Caco-2 (cell line): ENCODE measurements at regions not wholly inside any gene's neighbourhood (a gene's known extent, or its start where the extent isn't known, plus 50 kb on each side); places are given as distances from the start of the nearest gene placed in this dataset.

Source experiments
- BruUV-seq: library from RNA; stranded (reverse); fragments of 400-500 nt; replicated peaks from 2 replicates; lab custom pipeline; 2021; lab: Mats Ljungman, UMichigan
- CTCF ChIA-PET: fragments of 300-600 bp; sonication (Branson Sonifier 250); formaldehyde crosslinking; loops from one replicate; lab custom pipeline; 2022; ENCODE audit warnings: antibody characterized with exemption; lab: Charles Lee
- POLR2A ChIA-PET: fragments of 300-600 bp; sonication (Branson Sonifier 250); formaldehyde crosslinking; loops from one replicate; lab custom pipeline; 2022; ENCODE audit warnings: antibody characterized with exemption; lab: Charles Lee
- DNase-seq, 2 experiments: peaks; one replicate each; pipeline versions ENCODE4 v3.0.0 to v3.0.0-alpha.2; 2020 to 2022
- H3K27me3 ChIP-seq: replicated peaks from 2 replicates; pipeline ENCODE4 v1.6.0; 2011; ENCODE audit warnings: low read length; ENCODE audit not compliant: control insufficient read depth, insufficient read depth
- H3K36me3 ChIP-seq: 2 replicates; pipeline ENCODE4 v1.5.1; 2011; ENCODE audit warnings: low read length; ENCODE audit not compliant: control insufficient read depth, insufficient read depth
- H3K4me1 ChIP-seq: fragments of 250-450 bp; sonication (Bioruptor Pico); 2 replicates; pipeline ENCODE4 v1.5.1; 2020; ENCODE audit warnings: mild to moderate bottlenecking
- H3K4me3 ChIP-seq: 2 replicates; pipeline ENCODE4 v1.5.1; 2011; ENCODE audit warnings: low read depth, mild to moderate bottlenecking, control low read depth, low read length
- H3K9me3 ChIP-seq: fragments of 250-450 bp; sonication (Bioruptor Pico); 2 replicates; pipeline ENCODE4 v1.5.1; 2020; ENCODE audit warnings: mild to moderate bottlenecking, moderate library complexity
- H3K27ac Mint-ChIP-seq: one replicate; pipeline ENCODE4 v1.8.0; 2022; ENCODE audit warnings: mixed read lengths; ENCODE audit not compliant: unreplicated experiment
- H3K27me3 Mint-ChIP-seq: one replicate; pipeline ENCODE4 v1.8.0; 2022; ENCODE audit warnings: mixed read lengths; ENCODE audit not compliant: insufficient read depth, unreplicated experiment
- H3K36me3 Mint-ChIP-seq: one replicate; pipeline ENCODE4 v1.8.0; 2022; ENCODE audit warnings: mild to moderate bottlenecking, mixed read lengths; ENCODE audit not compliant: insufficient read depth, unreplicated experiment
- H3K4me1 Mint-ChIP-seq: one replicate; pipeline ENCODE4 v1.8.0; 2022; ENCODE audit warnings: low read depth, mixed read lengths; ENCODE audit not compliant: unreplicated experiment
- H3K4me3 Mint-ChIP-seq: one replicate; pipeline ENCODE4 v1.8.0; 2022; ENCODE audit warnings: mild to moderate bottlenecking, moderate library complexity, mixed read lengths; ENCODE audit not compliant: unreplicated experiment
- H3K9me3 Mint-ChIP-seq: one replicate; pipeline ENCODE4 v1.8.0; 2022; ENCODE audit warnings: mixed read lengths; ENCODE audit not compliant: unreplicated experiment
- intact Hi-C: fragments of 100-400 bp; cut with micrococcal nuclease; formaldehyde crosslinking; loops from one replicate; pipeline ENCODE4 v1.10.0; 2022; ENCODE audit not compliant: unreplicated experiment
- TF ChIP-seq, protein P1 (sequence below), 2 experiments: fragments of 200-600 bp in 1 of 2; IDR thresholded peaks; 1 replicate in 1 of 2; 2 replicates in 1 of 2; pipeline versions ENCODE4 v1.5.1 to v1.8.0; 2011 to 2022; ENCODE audit warnings: antibody characterized with exemption in 1 of 2, control low read depth in 1 of 2, inconsistent platforms in 1 of 2, low read depth in 1 of 2, low read length in 1 of 2, mild to moderate bottlenecking in 1 of 2, moderate library complexity in 1 of 2; ENCODE audit not compliant: insufficient read depth in 1 of 2, severe bottlenecking in 1 of 2, unreplicated experiment in 1 of 2

DNA sequence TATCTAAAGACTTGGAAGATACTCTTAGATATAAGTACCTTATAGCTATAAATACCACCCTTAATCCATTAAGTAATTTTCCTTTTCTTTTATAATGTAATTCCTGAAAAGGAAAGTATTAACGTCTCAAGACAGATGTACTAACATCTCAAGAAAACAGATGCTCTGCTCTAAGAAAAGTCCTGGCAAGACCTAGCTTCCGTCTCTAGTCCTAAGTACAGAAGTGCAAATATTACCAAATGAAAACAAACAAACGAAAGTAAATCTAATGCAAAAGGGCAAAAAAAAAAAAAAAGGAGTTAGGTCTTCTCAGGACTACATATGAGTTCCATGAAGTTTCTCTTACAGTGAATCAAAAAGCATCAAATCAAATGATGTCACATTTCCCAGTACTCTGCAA is 106.8 kb upstream of the PDE10A start:
- H3K36me3 Mint-ChIP-seq: no peaks in the 10 kb centered on the region
- no peaks in the 10 kb centered on the region for H3K9me3 Mint-ChIP-seq
- H3K27ac Mint-ChIP-seq: no peak overlapping the region
- TF ChIP-seq, protein P1, sequence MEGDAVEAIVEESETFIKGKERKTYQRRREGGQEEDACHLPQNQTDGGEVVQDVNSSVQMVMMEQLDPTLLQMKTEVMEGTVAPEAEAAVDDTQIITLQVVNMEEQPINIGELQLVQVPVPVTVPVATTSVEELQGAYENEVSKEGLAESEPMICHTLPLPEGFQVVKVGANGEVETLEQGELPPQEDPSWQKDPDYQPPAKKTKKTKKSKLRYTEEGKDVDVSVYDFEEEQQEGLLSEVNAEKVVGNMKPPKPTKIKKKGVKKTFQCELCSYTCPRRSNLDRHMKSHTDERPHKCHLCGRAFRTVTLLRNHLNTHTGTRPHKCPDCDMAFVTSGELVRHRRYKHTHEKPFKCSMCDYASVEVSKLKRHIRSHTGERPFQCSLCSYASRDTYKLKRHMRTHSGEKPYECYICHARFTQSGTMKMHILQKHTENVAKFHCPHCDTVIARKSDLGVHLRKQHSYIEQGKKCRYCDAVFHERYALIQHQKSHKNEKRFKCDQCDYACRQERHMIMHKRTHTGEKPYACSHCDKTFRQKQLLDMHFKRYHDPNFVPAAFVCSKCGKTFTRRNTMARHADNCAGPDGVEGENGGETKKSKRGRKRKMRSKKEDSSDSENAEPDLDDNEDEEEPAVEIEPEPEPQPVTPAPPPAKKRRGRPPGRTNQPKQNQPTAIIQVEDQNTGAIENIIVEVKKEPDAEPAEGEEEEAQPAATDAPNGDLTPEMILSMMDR (IDR thresholded peaks at IDR 0.05; ENCODE audit: insufficient read depth in 1 of 2, low read depth in 1 of 2, low read length in 1 of 2, severe bottlenecking in 1 of 2, unreplicated experiment in 1 of 2): no peak
- intact Hi-C loops: no loop called here
- no peak overlapping the region for H3K4me3 ChIP-seq
- H3K27me3 ChIP-seq: no peaks in the 10 kb centered on the region
- H3K4me1 Mint-ChIP-seq: no peaks in the 10 kb centered on the region
- H3K27me3 Mint-ChIP-seq: peaks cover 5% of the 10 kb centered on the region
- no peak for DNase-seq
- H3K36me3 ChIP-seq: no peaks in the 10 kb centered on the region
- H3K9me3 ChIP-seq: no peaks in the 10 kb centered on the region
- H3K4me3 Mint-ChIP-seq: no peak overlapping the region
- no peaks in the 10 kb centered on the region for H3K4me1 ChIP-seq
- ChIA-PET POLR2A (no interaction called here), CTCF (no interaction called here)
- BruUV-seq: no TSS peak

DNA sequence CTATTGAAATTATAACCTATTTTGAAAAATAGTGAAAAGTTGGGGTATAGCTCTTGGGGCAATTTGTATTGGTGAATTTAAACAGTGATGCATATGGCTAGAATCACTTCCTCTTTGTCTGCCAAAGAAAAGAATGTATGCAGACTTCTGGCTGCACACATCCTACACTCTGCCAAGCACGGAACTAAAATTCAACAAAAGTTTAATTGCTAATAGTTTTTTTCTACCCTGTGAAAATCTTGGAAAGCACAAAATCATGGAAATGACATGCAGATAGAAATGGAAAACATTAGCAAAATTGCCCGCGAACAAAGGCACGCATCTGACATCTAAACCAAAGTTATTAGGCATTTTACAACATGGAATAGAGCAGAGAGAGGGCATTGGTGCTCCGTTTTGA is 106.4 kb upstream of the PDE10A start:
- TF ChIP-seq, protein P1 (IDR thresholded peaks at IDR 0.05; ENCODE audit: insufficient read depth in 1 of 2, low read depth in 1 of 2, low read length in 1 of 2, severe bottlenecking in 1 of 2, unreplicated experiment in 1 of 2): no peak
- ChIA-PET POLR2A (no interaction called here), CTCF (no interaction called here)
- Histone ChIP-seq H3K36me3 (no peaks in the 10 kb centered on the region), H3K27me3 (no peaks in the 10 kb centered on the region), H3K4me3 (no peak overlapping the region), H3K9me3 (no peaks in the 10 kb centered on the region), H3K4me1 (no peaks in the 10 kb centered on the region)
- peaks cover 3% of the 10 kb centered on the region for H3K27me3 Mint-ChIP-seq
- DNase-seq: no peak
- no peaks in the 10 kb centered on the region for H3K9me3 Mint-ChIP-seq
- no TSS peak for BruUV-seq
- H3K36me3 Mint-ChIP-seq: no peaks in the 10 kb centered on the region
- H3K4me3 Mint-ChIP-seq: no peak overlapping the region
- intact Hi-C loops: no loop called here
- H3K27ac Mint-ChIP-seq: no peak overlapping the region
- H3K4me1 Mint-ChIP-seq: no peaks in the 10 kb centered on the region

DNA sequence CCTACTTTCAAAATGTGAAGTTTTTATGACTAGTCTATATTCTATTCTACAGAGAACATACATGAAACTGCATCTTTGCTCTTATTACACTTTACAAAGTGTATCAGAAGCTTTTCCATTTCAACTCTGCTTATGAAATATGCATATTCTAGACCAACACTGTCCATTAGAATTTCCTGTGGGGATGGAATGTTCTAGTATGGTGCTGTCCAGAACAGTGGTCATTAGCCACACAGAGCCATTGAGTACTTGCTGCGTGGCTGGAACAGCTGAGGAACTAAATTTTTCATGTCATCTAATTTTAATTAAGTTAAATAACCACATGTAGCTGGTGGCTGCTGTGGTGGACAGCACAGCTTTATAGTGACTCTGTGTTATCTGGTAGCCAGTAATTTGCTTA is 105.9 kb upstream of the PDE10A start:
- TF ChIP-seq, protein P1 (IDR thresholded peaks at IDR 0.05; ENCODE audit: insufficient read depth in 1 of 2, low read depth in 1 of 2, low read length in 1 of 2, severe bottlenecking in 1 of 2, unreplicated experiment in 1 of 2): no peak
- Histone ChIP-seq H3K27me3 (no peaks in the 10 kb centered on the region), H3K4me1 (no peaks in the 10 kb centered on the region), H3K4me3 (no peak overlapping the region), H3K36me3 (no peaks in the 10 kb centered on the region), H3K9me3 (no peaks in the 10 kb centered on the region)
- no peaks in the 10 kb centered on the region for H3K9me3 Mint-ChIP-seq
- POLR2A ChIA-PET: no interaction called here
- intact Hi-C loops: no loop called here
- no peak overlapping the region for H3K4me3 Mint-ChIP-seq
- H3K4me1 Mint-ChIP-seq: no peaks in the 10 kb centered on the region
- CTCF ChIA-PET: no interaction called here
- no peaks in the 10 kb centered on the region for H3K36me3 Mint-ChIP-seq
- DNase-seq: no peak
- H3K27me3 Mint-ChIP-seq: peaks cover 3% of the 10 kb centered on the region
- no peak overlapping the region for H3K27ac Mint-ChIP-seq
- BruUV-seq: no TSS peak
